Mucosa of descending colon (tissue), 3 donors: ENCODE measurements at regions not wholly inside any gene's neighbourhood (a gene's known extent, or its start where the extent isn't known, plus 50 kb on each side); places are given as distances from the start of the nearest gene placed in this dataset.

Experiments used
- ATAC-seq: fragments of 200-7000 bp; cut with Tn5 transposase; one replicate; pipeline ENCODE4 v1.9.1; 2020; ENCODE audit warnings: mild to moderate bottlenecking, moderate library complexity
- DNase-seq, 3 donors: peaks; one replicate each; pipeline ENCODE4 v3.0.0-alpha.2; 2020
- H3K36me3 ChIP-seq: fragments of 200-600 bp; one replicate; pipeline ENCODE4 v1.8.0; 2021; ENCODE audit warnings: low read depth, mild to moderate bottlenecking
- H3K4me1 ChIP-seq: fragments of 200-600 bp; one replicate; pipeline ENCODE4 v1.8.0; 2021; ENCODE audit warnings: low read depth, mild to moderate bottlenecking
- H3K4me3 ChIP-seq: fragments of 200-600 bp; one replicate; pipeline ENCODE4 v1.8.0; 2021; ENCODE audit warnings: mild to moderate bottlenecking
- H3K9me3 ChIP-seq: fragments of 200-600 bp; one replicate; pipeline ENCODE4 v1.8.0; 2021; ENCODE audit warnings: mild to moderate bottlenecking
- CTCF ChIP-seq: fragments of 200-600 bp; IDR thresholded peaks from one replicate; pipeline ENCODE4 v1.8.0; 2022; ENCODE audit warnings: antibody characterized with exemption, mild to moderate bottlenecking
- intact Hi-C, 2 donors: fragments of 100-400 bp; cut with DNase I in 1 of 2; cut with micrococcal nuclease in 1 of 2; formaldehyde crosslinking; loops; one replicate each; pipeline versions ENCODE4 v1.11.0 to v1.11.1; 2022; cut with DNase I, micrococcal nuclease
- donor health status: DM: no; HTN: no; CAD: no; lungs with moderate emphysema.
- donor health status: DM: no; HTN: no; CAD: no.
- donor health status: DM: no; HTN: yes; CAD: no.

- no peaks in the 10 kb centered on the region for H3K36me3 ChIP-seq
- TF ChIP-seq CTCF: no peak
- H3K4me3 ChIP-seq: no peak overlapping the region
- no peak for DNase-seq
- no peaks in the 10 kb centered on the region for H3K4me1 ChIP-seq
- no peaks in the 10 kb centered on the region for H3K9me3 ChIP-seq
- intact Hi-C loops: no loop called here
- ATAC-seq: no peak
Measured at GRCh38 chr10:83164156-83164555, 975.2 kb upstream of the GHITM start.

GRCh38 chr10:83165265-83165664 lies 974.0 kb upstream of the GHITM start:
- no peak for ATAC-seq
- H3K4me3 ChIP-seq: no peak overlapping the region
- no peaks in the 10 kb centered on the region for H3K36me3 ChIP-seq
- intact Hi-C loops: no loop called here
- DNase-seq: no peak
- no peaks in the 10 kb centered on the region for H3K4me1 ChIP-seq
- no peak for TF ChIP-seq CTCF
- no peaks in the 10 kb centered on the region for H3K9me3 ChIP-seq

- ATAC-seq (no peak), DNase-seq (no peak)
- no peaks in the 10 kb centered on the region for H3K4me1 ChIP-seq
- no peak for TF ChIP-seq CTCF
- intact Hi-C loops: no loop called here
- H3K36me3 ChIP-seq: no peaks in the 10 kb centered on the region
- H3K4me3 ChIP-seq: no peak overlapping the region
- H3K9me3 ChIP-seq: no peaks in the 10 kb centered on the region
Measured at GRCh38 chr10:83166344-83166743, 973.0 kb upstream of the GHITM start.

- no peak overlapping the region for H3K4me3 ChIP-seq
- no peaks in the 10 kb centered on the region for H3K9me3 ChIP-seq
- no peak for TF ChIP-seq CTCF
- no peaks in the 10 kb centered on the region for H3K4me1 ChIP-seq
- ATAC-seq (no peak), DNase-seq (no peak)
- H3K36me3 ChIP-seq: no peaks in the 10 kb centered on the region
- intact Hi-C loops: no loop called here
Measured at GRCh38 chr10:83167081-83167480, 972.2 kb upstream of the GHITM start.

GRCh38 chr10:83176901-83177300 lies 962.4 kb upstream of the GHITM start:
- no peak for TF ChIP-seq CTCF
- intact Hi-C loops: no loop called here

GRCh38 chr10:83178526-83178925 lies 960.8 kb upstream of the GHITM start:
- ATAC-seq (no peak), DNase-seq (no peak)
- Histone ChIP-seq H3K9me3 (peaks cover 14% of the 10 kb centered on the region), H3K36me3 (no peaks in the 10 kb centered on the region), H3K4me3 (no peak overlapping the region), H3K4me1 (no peaks in the 10 kb centered on the region)
- no peak for TF ChIP-seq CTCF
- intact Hi-C loops: no loop called here

More at GRCh38 chr10:83176901-83177300, 962.4 kb upstream of the GHITM start:
- Histone ChIP-seq H3K4me1 (no peaks in the 10 kb centered on the region), H3K4me3 (no peak overlapping the region), H3K36me3 (no peaks in the 10 kb centered on the region), H3K9me3 (peaks cover 15% of the 10 kb centered on the region)
- ATAC-seq (no peak), DNase-seq (no peak)
